ENCODE measurements at regions not wholly inside any gene's neighbourhood (a gene's known extent, or its start where the extent isn't known, plus 50 kb on each side); places are given as distances from the start of the nearest gene placed in this dataset.

DNA sequence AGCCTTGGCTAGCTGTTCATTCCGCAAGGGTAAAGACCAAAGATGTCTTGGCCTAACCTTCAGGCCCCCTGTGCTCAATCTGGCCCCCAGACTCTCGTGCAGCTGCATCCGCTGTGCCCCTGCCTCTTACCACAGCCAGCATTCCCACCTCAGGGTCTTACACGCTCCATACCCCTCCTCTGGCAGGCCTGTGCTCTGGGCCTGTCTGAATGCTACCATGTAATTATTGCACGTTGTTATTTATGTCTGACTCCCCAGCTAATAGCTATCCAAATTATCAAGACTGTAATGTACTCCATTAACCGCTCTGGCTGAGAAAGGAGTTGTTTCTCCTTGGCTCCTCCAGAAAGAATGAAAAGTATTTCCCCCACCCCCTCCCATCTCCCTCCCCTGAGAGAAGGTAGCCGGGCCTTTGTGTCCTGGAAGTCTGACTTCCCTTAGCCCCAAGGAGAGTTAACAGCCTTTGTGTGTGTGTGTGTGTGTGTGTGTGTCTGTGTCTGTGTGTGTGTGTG, 54.5 kb upstream of the UBE2E1 start:
- TF ChIP-seq, protein P1, sequence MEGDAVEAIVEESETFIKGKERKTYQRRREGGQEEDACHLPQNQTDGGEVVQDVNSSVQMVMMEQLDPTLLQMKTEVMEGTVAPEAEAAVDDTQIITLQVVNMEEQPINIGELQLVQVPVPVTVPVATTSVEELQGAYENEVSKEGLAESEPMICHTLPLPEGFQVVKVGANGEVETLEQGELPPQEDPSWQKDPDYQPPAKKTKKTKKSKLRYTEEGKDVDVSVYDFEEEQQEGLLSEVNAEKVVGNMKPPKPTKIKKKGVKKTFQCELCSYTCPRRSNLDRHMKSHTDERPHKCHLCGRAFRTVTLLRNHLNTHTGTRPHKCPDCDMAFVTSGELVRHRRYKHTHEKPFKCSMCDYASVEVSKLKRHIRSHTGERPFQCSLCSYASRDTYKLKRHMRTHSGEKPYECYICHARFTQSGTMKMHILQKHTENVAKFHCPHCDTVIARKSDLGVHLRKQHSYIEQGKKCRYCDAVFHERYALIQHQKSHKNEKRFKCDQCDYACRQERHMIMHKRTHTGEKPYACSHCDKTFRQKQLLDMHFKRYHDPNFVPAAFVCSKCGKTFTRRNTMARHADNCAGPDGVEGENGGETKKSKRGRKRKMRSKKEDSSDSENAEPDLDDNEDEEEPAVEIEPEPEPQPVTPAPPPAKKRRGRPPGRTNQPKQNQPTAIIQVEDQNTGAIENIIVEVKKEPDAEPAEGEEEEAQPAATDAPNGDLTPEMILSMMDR (IDR thresholded peaks at IDR 0.05; ENCODE audit: low read depth, low read length, missing input control) = no peak
- no peak for TF ChIP-seq NR2F2 (IDR thresholded peaks at IDR 0.05)
- no peak for TF ChIP-seq FOXA1 (IDR thresholded peaks at IDR 0.05)
- no peak for TF ChIP-seq GABPA (IDR thresholded peaks at IDR 0.05 in 1 of 2, conservative IDR thresholded peaks at IDR 0.05 in 1 of 2)
- no peak for TF ChIP-seq JUND (IDR thresholded peaks at IDR 0.05)

Data from liver (tissue), 3 donors.